ENCODE measurements at regions not wholly inside any gene's neighbourhood (a gene's known extent, or its start where the extent isn't known, plus 50 kb on each side); places are given as distances from the start of the nearest gene placed in this dataset.

GRCh38 chr16:73743665-73744496 is 552.7 kb upstream of the PSMD7 start:
- Mint-ChIP-seq H3K36me3 (ENCODE audit: low read depth) (no peaks in the 10 kb centered on the region), H3K4me3 (no peak overlapping the region), H3K4me1 (ENCODE audit: low read depth) (no peaks in the 10 kb centered on the region), H3K27ac (no peak overlapping the region), H3K9me3 (peaks cover 11% of the 10 kb centered on the region), H3K27me3 (ENCODE audit: low read depth) (no peaks in the 10 kb centered on the region)
- DNase-seq (ENCODE audit: low spot score), result no peak

GRCh38 chr16:73739049-73739769 is 557.4 kb upstream of the PSMD7 start:
- Mint-ChIP-seq H3K27me3 (ENCODE audit: low read depth) (no peaks in the 10 kb centered on the region), H3K4me1 (ENCODE audit: low read depth) (no peaks in the 10 kb centered on the region), H3K9me3 (no peaks in the 10 kb centered on the region), H3K27ac (no peak overlapping the region), H3K4me3 (no peak overlapping the region), H3K36me3 (ENCODE audit: low read depth) (no peaks in the 10 kb centered on the region)
- no peak for DNase-seq (ENCODE audit: low spot score)

- H3K27ac Mint-ChIP-seq, result no peak overlapping the region
- H3K9me3 Mint-ChIP-seq, result no peaks in the 10 kb centered on the region
- DNase-seq (ENCODE audit: low spot score), result no peak
- H3K36me3 Mint-ChIP-seq (ENCODE audit: low read depth), result no peaks in the 10 kb centered on the region
- no peaks in the 10 kb centered on the region for H3K27me3 Mint-ChIP-seq (ENCODE audit: low read depth)
- no peaks in the 10 kb centered on the region for H3K4me1 Mint-ChIP-seq (ENCODE audit: low read depth)
- no peak overlapping the region for H3K4me3 Mint-ChIP-seq
Measured at GRCh38 chr16:73738266-73738665, 558.3 kb upstream of the PSMD7 start.

GRCh38 chr16:73737637-73738036 is 559.0 kb upstream of the PSMD7 start:
- DNase-seq (ENCODE audit: low spot score), result no peak
- Mint-ChIP-seq H3K9me3 (no peaks in the 10 kb centered on the region), H3K4me3 (no peak overlapping the region), H3K4me1 (ENCODE audit: low read depth) (no peaks in the 10 kb centered on the region), H3K36me3 (ENCODE audit: low read depth) (no peaks in the 10 kb centered on the region), H3K27me3 (ENCODE audit: low read depth) (no peaks in the 10 kb centered on the region), H3K27ac (no peak overlapping the region)

- Mint-ChIP-seq H3K36me3 (ENCODE audit: low read depth) (no peaks in the 10 kb centered on the region), H3K4me1 (ENCODE audit: low read depth) (no peaks in the 10 kb centered on the region), H3K9me3 (no peaks in the 10 kb centered on the region), H3K27ac (no peak overlapping the region), H3K27me3 (ENCODE audit: low read depth) (no peaks in the 10 kb centered on the region), H3K4me3 (no peak overlapping the region)
- DNase-seq (ENCODE audit: low spot score), result no peak
Measured at GRCh38 chr16:73735954-73736353, 560.7 kb upstream of the PSMD7 start.

GRCh38 chr16:73735018-73735417 is 561.6 kb upstream of the PSMD7 start:
- no peak overlapping the region for H3K4me3 Mint-ChIP-seq
- no peaks in the 10 kb centered on the region for H3K4me1 Mint-ChIP-seq (ENCODE audit: low read depth)
- H3K9me3 Mint-ChIP-seq, result peaks cover 2% of the 10 kb centered on the region
- no peaks in the 10 kb centered on the region for H3K27me3 Mint-ChIP-seq (ENCODE audit: low read depth)
- no peaks in the 10 kb centered on the region for H3K36me3 Mint-ChIP-seq (ENCODE audit: low read depth)
- no peak for DNase-seq (ENCODE audit: low spot score)
- no peak overlapping the region for H3K27ac Mint-ChIP-seq

GRCh38 chr16:73732681-73733080 is 563.9 kb upstream of the PSMD7 start:
- DNase-seq (ENCODE audit: low spot score), result no peak
- Mint-ChIP-seq H3K9me3 (peaks cover 8% of the 10 kb centered on the region), H3K36me3 (ENCODE audit: low read depth) (no peaks in the 10 kb centered on the region), H3K27me3 (ENCODE audit: low read depth) (no peaks in the 10 kb centered on the region), H3K4me1 (ENCODE audit: low read depth) (no peaks in the 10 kb centered on the region), H3K27ac (no peak overlapping the region), H3K4me3 (no peak overlapping the region)

- Mint-ChIP-seq H3K36me3 (ENCODE audit: low read depth) (no peaks in the 10 kb centered on the region), H3K4me3 (no peak overlapping the region), H3K27me3 (ENCODE audit: low read depth) (no peaks in the 10 kb centered on the region), H3K27ac (no peak overlapping the region), H3K9me3 (peaks cover 8% of the 10 kb centered on the region), H3K4me1 (ENCODE audit: low read depth) (no peaks in the 10 kb centered on the region)
- DNase-seq (ENCODE audit: low spot score), result no peak
Measured at GRCh38 chr16:73732143-73732542, 564.5 kb upstream of the PSMD7 start.

- Mint-ChIP-seq H3K27ac (no peak overlapping the region), H3K36me3 (ENCODE audit: low read depth) (no peaks in the 10 kb centered on the region), H3K9me3 (peaks cover 8% of the 10 kb centered on the region), H3K4me1 (ENCODE audit: low read depth) (no peaks in the 10 kb centered on the region), H3K27me3 (ENCODE audit: low read depth) (no peaks in the 10 kb centered on the region), H3K4me3 (no peak overlapping the region)
- no peak for DNase-seq (ENCODE audit: low spot score)
Measured at GRCh38 chr16:73730481-73731090, 566.0 kb upstream of the PSMD7 start.

GRCh38 chr16:73725156-73725555 is 571.5 kb upstream of the PSMD7 start:
- H3K9me3 Mint-ChIP-seq, result peaks cover 7% of the 10 kb centered on the region
- no peak overlapping the region for H3K27ac Mint-ChIP-seq
- no peak overlapping the region for H3K4me3 Mint-ChIP-seq
- H3K4me1 Mint-ChIP-seq (ENCODE audit: low read depth), result no peaks in the 10 kb centered on the region
- H3K27me3 Mint-ChIP-seq (ENCODE audit: low read depth), result no peaks in the 10 kb centered on the region
- H3K36me3 Mint-ChIP-seq (ENCODE audit: low read depth), result no peaks in the 10 kb centered on the region
- no peak for DNase-seq (ENCODE audit: low spot score)

- peaks cover under 1% of the 10 kb centered on the region for H3K9me3 Mint-ChIP-seq
- H3K4me1 Mint-ChIP-seq (ENCODE audit: low read depth), result no peaks in the 10 kb centered on the region
- H3K4me3 Mint-ChIP-seq, result no peak overlapping the region
- no peak overlapping the region for H3K27ac Mint-ChIP-seq
- no peaks in the 10 kb centered on the region for H3K36me3 Mint-ChIP-seq (ENCODE audit: low read depth)
- DNase-seq (ENCODE audit: low spot score), result no peak
- no peaks in the 10 kb centered on the region for H3K27me3 Mint-ChIP-seq (ENCODE audit: low read depth)
Measured at GRCh38 chr16:73724503-73724902, 572.1 kb upstream of the PSMD7 start.

GRCh38 chr16:73717266-73717974 is 579.2 kb upstream of the PSMD7 start:
- no peaks in the 10 kb centered on the region for H3K27me3 Mint-ChIP-seq (ENCODE audit: low read depth)
- H3K4me3 Mint-ChIP-seq, result no peak overlapping the region
- H3K27ac Mint-ChIP-seq, result no peak overlapping the region
- no peaks in the 10 kb centered on the region for H3K4me1 Mint-ChIP-seq (ENCODE audit: low read depth)
- no peaks in the 10 kb centered on the region for H3K9me3 Mint-ChIP-seq
- H3K36me3 Mint-ChIP-seq (ENCODE audit: low read depth), result no peaks in the 10 kb centered on the region
- DNase-seq (ENCODE audit: low spot score), result no peak

GRCh38 chr16:73714976-73715375 is 581.6 kb upstream of the PSMD7 start:
- Mint-ChIP-seq H3K4me1 (ENCODE audit: low read depth) (no peaks in the 10 kb centered on the region), H3K27me3 (ENCODE audit: low read depth) (no peaks in the 10 kb centered on the region), H3K4me3 (no peak overlapping the region), H3K27ac (no peak overlapping the region), H3K36me3 (ENCODE audit: low read depth) (no peaks in the 10 kb centered on the region), H3K9me3 (no peaks in the 10 kb centered on the region)
- no peak for DNase-seq (ENCODE audit: low spot score)
